ENCODE measurements at regions not wholly inside any gene's neighbourhood (a gene's known extent, or its start where the extent isn't known, plus 50 kb on each side); places are given as distances from the start of the nearest gene placed in this dataset.

DNA sequence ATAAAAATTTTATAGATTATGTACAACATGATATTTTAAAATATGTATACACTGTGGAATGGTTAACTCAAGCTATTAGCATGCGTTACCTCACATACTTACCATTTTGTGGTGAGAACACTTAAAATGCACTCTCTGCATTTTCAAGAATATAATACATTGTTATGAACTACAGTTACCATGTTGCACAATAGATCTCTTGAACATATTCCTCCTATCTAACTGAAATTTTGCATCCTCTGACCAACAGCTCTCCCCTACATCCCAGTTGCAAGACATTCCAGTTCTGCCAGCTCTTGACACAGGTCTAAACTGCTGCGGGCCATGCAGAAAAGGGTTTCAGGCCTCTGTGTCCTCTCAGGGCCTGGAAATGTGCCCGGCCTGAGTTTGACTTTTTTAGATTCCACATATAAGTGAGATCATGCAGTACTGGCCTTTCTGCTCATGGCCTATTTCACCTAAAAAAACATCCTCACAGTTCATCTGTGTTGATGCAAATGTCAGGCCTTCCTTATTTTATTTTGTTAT lies 113.7 kb downstream of the CDCA7 start:
- intact Hi-C loops (cut with DNase I): no loop called here
- H3K9me3 ChIP-seq: no peaks in the 10 kb centered on the region
- H3K36me3 ChIP-seq: no peaks in the 10 kb centered on the region
- no peaks in the 10 kb centered on the region for H3K4me1 ChIP-seq
- H3K4me3 ChIP-seq: no peak overlapping the region
- 73% methylated on average over 2 of the region's 3 CpGs for WGBS (ENCODE audit: insufficient coverage, low coverage, low lambda C conversion rate, missing lambda C conversion rate)
- H3K27me3 ChIP-seq: no peaks in the 10 kb centered on the region
- DNase-seq: no peak
- no peak for TF ChIP-seq POLR2A (IDR thresholded peaks at IDR 0.05)
- TF ChIP-seq CTCF (IDR thresholded peaks at IDR 0.05): no peak
- H3K27ac ChIP-seq: no peak overlapping the region
- ATAC-seq: no peak

GRCh38 chr2:173472112-173472511 lies 117.4 kb downstream of the CDCA7 start:
- no peaks in the 10 kb centered on the region for H3K27me3 ChIP-seq
- WGBS (ENCODE audit: insufficient coverage, low coverage, low lambda C conversion rate, missing lambda C conversion rate): 23% methylated on average over 2 of the region's 2 CpGs
- no peak for ATAC-seq
- H3K9me3 ChIP-seq: no peaks in the 10 kb centered on the region
- DNase-seq: no peak
- TF ChIP-seq POLR2A (IDR thresholded peaks at IDR 0.05) (no peak), CTCF (IDR thresholded peaks at IDR 0.05) (no peak)
- intact Hi-C loops (cut with DNase I): no loop called here
- H3K4me3 ChIP-seq: no peak overlapping the region
- H3K27ac ChIP-seq: no peak overlapping the region
- no peaks in the 10 kb centered on the region for H3K36me3 ChIP-seq
- no peaks in the 10 kb centered on the region for H3K4me1 ChIP-seq

DNA sequence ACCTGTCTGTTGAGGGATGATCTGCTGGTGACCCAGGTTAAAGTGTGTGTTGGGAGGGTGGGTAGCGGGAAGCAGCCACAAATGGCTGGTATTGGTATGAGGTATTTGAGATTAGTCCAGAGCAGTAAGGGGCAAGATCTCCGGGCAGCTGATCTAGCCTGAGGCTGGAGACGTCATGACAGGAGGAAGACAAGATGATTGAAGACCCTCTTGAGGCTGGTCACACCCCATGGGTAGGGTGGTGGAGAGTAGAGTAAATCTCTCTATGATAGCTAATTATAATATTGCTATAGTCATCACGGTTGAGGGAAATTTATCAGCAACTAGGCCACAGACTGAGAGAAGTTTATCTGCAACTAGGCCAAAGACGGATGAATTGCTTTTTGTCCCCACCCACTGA lies 128.5 kb downstream of the CDCA7 start:
- DNase-seq (no peak), ATAC-seq (no peak)
- intact Hi-C loops (cut with DNase I): no loop called here
- no peak overlapping the region for H3K4me3 ChIP-seq
- H3K36me3 ChIP-seq: no peaks in the 10 kb centered on the region
- WGBS (ENCODE audit: insufficient coverage, low coverage, low lambda C conversion rate, missing lambda C conversion rate): 35% methylated on average over 4 of the region's 5 CpGs
- no peaks in the 10 kb centered on the region for H3K9me3 ChIP-seq
- H3K27me3 ChIP-seq: no peaks in the 10 kb centered on the region
- no peak for TF ChIP-seq CTCF (IDR thresholded peaks at IDR 0.05)
- TF ChIP-seq POLR2A (IDR thresholded peaks at IDR 0.05): no peak
- no peak overlapping the region for H3K27ac ChIP-seq
- H3K4me1 ChIP-seq: no peaks in the 10 kb centered on the region

GRCh38 chr2:173488861-173489260 lies 134.2 kb downstream of the CDCA7 start:
- 0% methylated on average over 1 of the region's 1 CpG for WGBS (ENCODE audit: insufficient coverage, low coverage, low lambda C conversion rate, missing lambda C conversion rate)
- no peaks in the 10 kb centered on the region for H3K27me3 ChIP-seq
- no peak for DNase-seq
- no peak overlapping the region for H3K4me3 ChIP-seq
- intact Hi-C loops (cut with DNase I): no loop called here
- H3K4me1 ChIP-seq: no peaks in the 10 kb centered on the region
- no peaks in the 10 kb centered on the region for H3K9me3 ChIP-seq
- ATAC-seq: no peak
- no peak overlapping the region for H3K27ac ChIP-seq
- no peaks in the 10 kb centered on the region for H3K36me3 ChIP-seq
- TF ChIP-seq POLR2A (IDR thresholded peaks at IDR 0.05) (no peak), CTCF (IDR thresholded peaks at IDR 0.05) (no peak)

GRCh38 chr2:173491418-173491817 lies 136.7 kb downstream of the CDCA7 start:
- intact Hi-C loops (cut with DNase I): no loop called here
- Histone ChIP-seq H3K36me3 (no peaks in the 10 kb centered on the region), H3K4me3 (no peak overlapping the region), H3K4me1 (no peaks in the 10 kb centered on the region), H3K9me3 (no peaks in the 10 kb centered on the region), H3K27me3 (no peaks in the 10 kb centered on the region), H3K27ac (no peak overlapping the region)
- no peak for ATAC-seq
- WGBS (ENCODE audit: insufficient coverage, low coverage, low lambda C conversion rate, missing lambda C conversion rate): 71% methylated on average over 4 of the region's 4 CpGs
- TF ChIP-seq CTCF (IDR thresholded peaks at IDR 0.05) (no peak), POLR2A (IDR thresholded peaks at IDR 0.05) (no peak)
- DNase-seq: no peak

Data from right lobe of liver (tissue), 6 donors.